Motor neuron (in vitro differentiated cells): ENCODE measurements at regions not wholly inside any gene's neighbourhood (a gene's known extent, or its start where the extent isn't known, plus 50 kb on each side); places are given as distances from the start of the nearest gene placed in this dataset.

Experiments used
- ATAC-seq, 8 experiments: fragments of 200-7000 bp; cut with Tn5 transposase; replicated peaks in 6 of 8; 2 replicates each; pipeline ENCODE4 v1.8.0; 2021; ENCODE audit warnings: mild to moderate bottlenecking in 8 of 8, moderate library complexity in 8 of 8
- H3K27ac ChIP-seq, 2 donors: fragments of 250-450 bp; sonication (Bioruptor Pico); 2 replicates each; pipeline ENCODE4 v1.9.0; 2021; ENCODE audit warnings: antibody characterized with exemption in 2 of 2, mild to moderate bottlenecking in 2 of 2, moderate library complexity in 1 of 2
- H3K4me1 ChIP-seq, 2 donors: fragments of 250-450 bp; sonication (Bioruptor Pico); replicated peaks in 1 of 2; 2 replicates each; pipeline ENCODE4 v1.6.1; 2021; ENCODE audit warnings: antibody characterized with exemption in 2 of 2, mild to moderate bottlenecking in 2 of 2, moderate library complexity in 1 of 2
- H3K4me3 ChIP-seq, 5 donors: fragments of 250-450 bp; sonication (Bioruptor Pico); 2 replicates each; pipeline ENCODE4 v1.9.0; 2021; ENCODE audit warnings: antibody characterized with exemption in 5 of 5, mild to moderate bottlenecking in 5 of 5, moderate library complexity in 4 of 5
- WGBS, 10 experiments: fragments of 450-650 bp; shearing (Covaris generic); methylation state at CpG; one replicate each; pipeline ENCODE4 v1.0.0; 2022; 5-methylcytosine and 5-hydroxymethylcytosine counted together
- in situ Hi-C, 9 experiments: fragments of 400-800 bp; cut with MboI; loops; one replicate each; pipeline ENCODE4 v1.15.0; 2021; ENCODE audit warnings: low sequenced_read_pairs in 9 of 9, low pct_unique_long_range_greater_than_20kb in 2 of 9; ENCODE audit not compliant: unreplicated experiment in 9 of 9

DNA sequence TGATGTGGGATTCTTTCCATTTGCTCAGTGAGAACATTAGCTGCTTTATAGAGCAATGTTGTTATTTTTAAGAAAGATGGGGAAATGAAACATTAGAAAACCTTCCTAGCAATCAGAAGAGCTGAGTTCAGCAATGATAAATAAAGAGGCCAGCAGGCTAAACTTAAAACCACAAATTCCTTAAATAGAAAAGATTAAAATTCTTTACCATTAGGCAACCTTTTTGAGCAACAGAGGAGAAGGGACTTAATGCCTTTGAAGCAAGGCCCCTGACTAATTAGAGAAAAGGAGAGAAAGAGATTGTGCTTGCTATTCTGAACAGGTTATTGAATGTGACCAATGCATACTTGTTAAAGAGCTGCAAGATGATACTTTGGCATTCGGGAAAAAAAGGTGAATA is 160.8 kb upstream of the LMO3 start:
- in situ Hi-C loops, result no loop called here
- WGBS, 10 experiments, result 0 to 100% (median 84%) methylated on average over 1 of the region's 1 CpG
- Histone ChIP-seq H3K4me3 (no peak overlapping the region), H3K27ac (no peak overlapping the region), H3K4me1 (no peaks in the 10 kb centered on the region)
- no peak for ATAC-seq

GRCh38 chr12:16763901-16764300 is 157.9 kb upstream of the LMO3 start:
- in situ Hi-C loops, result no loop called here
- Histone ChIP-seq H3K4me1 (no peaks in the 10 kb centered on the region), H3K4me3 (no peak overlapping the region), H3K27ac (no peak overlapping the region)
- ATAC-seq, result no peak

- ATAC-seq, result peak; percentile 18 to 77 (median 64)
- in situ Hi-C loops, result no loop called here
- WGBS, 10 experiments, result 3 to 83% (median 58%) methylated on average over 1 to 7 of the region's 8 CpGs; no CpG with 5 or more reads in 1 of the 10 experiments
- Histone ChIP-seq H3K4me3 (no peak overlapping the region), H3K4me1 (peaks cover 5 to 6% of the 10 kb centered on the region in 2 donors), H3K27ac (no peak overlapping the region)
Observed at GRCh38 chr12:16756833-16757555, 151.0 kb upstream of the LMO3 start.

DNA sequence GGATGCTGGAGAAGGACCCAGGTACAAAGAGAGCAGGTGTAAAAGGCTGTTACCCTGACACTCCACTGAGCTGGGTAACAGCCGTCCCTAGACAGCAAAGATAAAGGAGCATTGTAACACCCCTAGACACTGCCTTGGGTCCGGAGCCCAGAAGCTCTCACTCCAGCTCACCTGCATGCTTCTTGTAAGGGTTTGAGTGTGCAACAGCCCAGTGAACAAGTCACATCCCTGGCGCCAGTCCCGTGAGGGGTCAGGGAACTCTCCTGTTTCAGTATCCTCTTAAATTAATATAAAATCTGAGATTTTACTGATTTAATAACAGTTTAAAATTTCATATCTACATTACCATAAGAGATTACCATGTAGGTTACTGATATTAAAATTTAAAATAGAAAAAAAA is 124.8 kb upstream of the LMO3 start:
- in situ Hi-C loops, result no loop called here
- 0 to 93% (median 80%) methylated on average over 1 to 4 of the region's 4 CpGs; no CpG with 5 or more reads in 2 of the 10 experiments for WGBS, 10 experiments
- no peak overlapping the region for H3K4me3 ChIP-seq
- no peak for ATAC-seq
- H3K4me1 ChIP-seq, result no peaks in the 10 kb centered on the region
- no peak overlapping the region for H3K27ac ChIP-seq

DNA sequence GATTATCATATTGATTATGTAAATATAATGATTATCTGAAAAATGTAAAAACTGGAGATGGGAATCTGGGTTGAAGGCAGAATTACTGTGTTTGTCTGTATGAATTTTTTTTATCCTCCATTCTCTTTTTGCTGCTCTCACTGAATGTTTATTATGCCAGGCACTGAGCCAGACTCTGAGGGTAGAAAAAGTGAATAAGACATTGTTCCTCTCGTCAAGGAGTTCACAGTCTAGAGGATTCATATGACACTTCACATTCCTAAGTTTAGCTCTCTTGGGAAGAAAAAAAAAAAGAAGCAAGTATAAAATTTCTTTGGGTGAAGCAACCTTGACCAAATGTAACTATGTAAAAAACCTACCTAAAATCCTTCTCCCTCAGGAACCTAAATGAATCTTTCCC is 120.9 kb upstream of the LMO3 start:
- WGBS, 10 experiments, result 0 to 100% (median 27%) methylated on average over 1 of the region's 1 CpG; no CpG with 5 or more reads in 4 of the 10 experiments
- no peaks in the 10 kb centered on the region for H3K4me1 ChIP-seq
- no peak overlapping the region for H3K27ac ChIP-seq
- ATAC-seq, result peak in 1 of 8 experiments; percentile 45
- in situ Hi-C loops, result no loop called here
- no peak overlapping the region for H3K4me3 ChIP-seq

- ATAC-seq, result peak in 5 of 8 experiments; percentile 57 to 85 (median 78)
- in situ Hi-C loops, result no loop called here
- Histone ChIP-seq H3K4me1 (peaks cover 0 to 23% of the 10 kb centered on the region in 2 donors), H3K27ac (no peak overlapping the region), H3K4me3 (no peak overlapping the region)
- WGBS, 10 experiments, result 17 to 61% (median 37%) methylated on average over 1 to 2 of the region's 2 CpGs; no CpG with 5 or more reads in 2 of the 10 experiments
Observed at GRCh38 chr12:16719713-16720416, 113.9 kb upstream of the LMO3 start.

GRCh38 chr12:16716928-16717327 is 111.0 kb upstream of the LMO3 start:
- Histone ChIP-seq H3K4me1 (peaks cover 0 to 23% of the 10 kb centered on the region in 2 donors), H3K4me3 (no peak overlapping the region), H3K27ac (no peak overlapping the region)
- peak in 4 of 8 experiments; percentile 40 to 68 (median 46) for ATAC-seq
- WGBS, 10 experiments, result 20 to 85% (median 62%) methylated on average over 2 to 5 of the region's 5 CpGs
- in situ Hi-C loops, result no loop called here

DNA sequence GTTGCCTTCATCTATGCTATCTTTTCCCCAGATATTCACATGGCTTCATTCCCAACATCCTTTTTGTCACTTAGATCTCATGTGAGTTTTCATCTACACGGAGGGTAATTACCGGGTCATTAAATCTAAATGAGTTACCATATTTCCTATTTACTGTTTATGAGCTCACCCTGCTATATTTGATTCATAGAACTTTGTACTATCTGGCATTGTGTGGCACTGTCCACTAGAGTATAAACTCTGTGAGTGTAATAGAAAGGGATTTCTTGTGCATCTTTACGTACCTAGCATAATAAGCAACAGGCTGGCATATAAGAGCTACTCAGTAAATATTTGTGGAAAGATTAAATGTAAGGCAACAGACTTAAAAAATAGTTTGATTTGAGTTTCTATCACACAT is 86.1 kb upstream of the LMO3 start:
- peaks cover 0 to 3% of the 10 kb centered on the region in 2 donors for H3K4me1 ChIP-seq
- no peak overlapping the region for H3K27ac ChIP-seq
- in situ Hi-C loops, result no loop called here
- WGBS, 10 experiments, result 12 to 100% (median 85%) methylated on average over 1 to 3 of the region's 3 CpGs
- no peak overlapping the region for H3K4me3 ChIP-seq
- no peak for ATAC-seq

DNA sequence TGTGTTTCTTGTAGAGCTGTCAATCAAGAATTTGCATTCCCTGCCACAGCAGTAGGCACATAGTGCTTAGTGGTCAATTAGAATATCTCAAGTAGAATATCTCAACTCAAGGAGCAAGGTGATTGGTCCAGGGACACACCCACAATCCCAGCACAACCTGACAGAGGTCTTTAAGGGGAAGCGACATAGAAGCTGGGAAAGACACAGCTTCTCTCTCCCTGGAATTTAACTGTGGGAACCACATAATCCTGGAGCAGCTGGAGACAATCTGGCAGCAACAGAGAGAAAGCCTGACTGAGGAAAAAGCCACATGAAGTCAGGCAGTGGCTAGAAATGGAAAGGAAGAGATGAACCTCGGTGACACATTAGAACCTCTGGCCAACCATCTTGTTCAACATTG is 85.7 kb upstream of the LMO3 start:
- in situ Hi-C loops, result no loop called here
- peaks cover 0 to 3% of the 10 kb centered on the region in 2 donors for H3K4me1 ChIP-seq
- no peak for ATAC-seq
- no peak overlapping the region for H3K4me3 ChIP-seq
- H3K27ac ChIP-seq, result no peak overlapping the region
- WGBS, 10 experiments, result 0 to 100% (median 82%) methylated on average over 1 to 2 of the region's 2 CpGs; no CpG with 5 or more reads in 2 of the 10 experiments

- Histone ChIP-seq H3K4me3 (no peak overlapping the region), H3K4me1 (peaks cover 0 to 3% of the 10 kb centered on the region in 2 donors), H3K27ac (no peak overlapping the region)
- peak in 5 of 8 experiments; percentile 26 to 65 (median 53) for ATAC-seq
- in situ Hi-C loops, result no loop called here
- WGBS, 10 experiments, result 0 to 100% (median 91%) methylated on average over 1 of the region's 1 CpG; no CpG with 5 or more reads in 4 of the 10 experiments
Observed at GRCh38 chr12:16688200-16688599, 82.2 kb upstream of the LMO3 start.

- in situ Hi-C loops, result no loop called here
- H3K27ac ChIP-seq, result no peak overlapping the region
- WGBS, 10 experiments, result 0 to 100% (median 50%) methylated on average over 1 to 4 of the region's 4 CpGs
- H3K4me3 ChIP-seq, result no peak overlapping the region
- no peak for ATAC-seq
- peaks cover 0 to 3% of the 10 kb centered on the region in 2 donors for H3K4me1 ChIP-seq
Observed at GRCh38 chr12:16685107-16685506, 79.1 kb upstream of the LMO3 start.

DNA sequence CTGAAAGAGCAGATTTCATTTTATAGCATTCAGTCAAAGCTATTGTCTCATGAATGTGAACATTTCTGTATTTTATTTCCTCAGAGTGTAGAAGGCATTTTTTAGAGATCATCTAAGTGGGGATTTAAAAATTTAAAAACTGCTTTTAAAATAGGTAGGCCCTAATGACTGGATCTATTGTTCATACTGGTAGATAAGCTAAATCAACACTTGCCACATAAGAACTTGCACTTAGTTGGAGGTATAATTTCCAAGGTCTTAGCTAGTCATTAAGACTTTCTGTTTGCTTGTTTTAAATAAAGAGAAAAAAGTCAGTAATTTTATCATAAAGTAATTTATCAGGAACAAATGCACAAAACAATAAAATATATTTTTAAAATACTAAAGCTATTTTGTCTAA is 75.2 kb upstream of the LMO3 start:
- H3K27ac ChIP-seq, result no peak overlapping the region
- H3K4me3 ChIP-seq, result no peak overlapping the region
- in situ Hi-C loops, result no loop called here
- no peaks in the 10 kb centered on the region for H3K4me1 ChIP-seq
- ATAC-seq, result no peak

DNA sequence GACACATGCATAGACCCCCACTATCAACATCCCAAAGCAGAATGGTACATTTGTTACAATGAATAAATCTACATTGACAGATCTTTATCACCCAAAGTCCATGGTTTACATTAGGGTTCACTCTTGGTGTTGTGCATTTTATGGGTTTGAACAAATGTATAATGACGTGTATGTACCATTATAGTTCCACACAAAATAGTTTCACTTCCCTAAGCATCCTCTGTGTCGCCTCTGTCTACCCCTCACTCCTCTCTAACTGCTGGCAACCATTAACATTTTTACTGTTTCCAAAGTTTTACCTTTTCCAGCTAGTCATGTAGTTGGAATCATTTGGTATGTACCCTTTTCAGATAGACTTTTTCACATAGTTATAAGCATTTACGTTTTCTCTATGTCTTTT is 69.5 kb upstream of the LMO3 start:
- Histone ChIP-seq H3K4me3 (no peak overlapping the region), H3K27ac (no peak overlapping the region), H3K4me1 (peaks cover 0 to 3% of the 10 kb centered on the region in 2 donors)
- in situ Hi-C loops, result no loop called here
- WGBS, 10 experiments, result 9 to 90% (median 54%) methylated on average over 1 to 2 of the region's 3 CpGs
- no peak for ATAC-seq

- Histone ChIP-seq H3K4me1 (peaks cover 0 to 5% of the 10 kb centered on the region in 2 donors), H3K27ac (no peak overlapping the region), H3K4me3 (no peak overlapping the region)
- no peak for ATAC-seq
- in situ Hi-C loops, result no loop called here
- WGBS, 10 experiments, result 21 to 83% (median 66%) methylated on average over 2 of the region's 2 CpGs; no CpG with 5 or more reads in 3 of the 10 experiments
Observed at GRCh38 chr12:16674885-16675284, 68.9 kb upstream of the LMO3 start.
